HG03457 (cell line): ENCODE measurements at regions not wholly inside any gene's neighbourhood (a gene's known extent, or its start where the extent isn't known, plus 50 kb on each side); places are given as distances from the start of the nearest gene placed in this dataset.
"Not testable (repeated sequence)": the region's sequence is repeated elsewhere in the genome, so short reads cannot be mapped to it uniquely, and the experiment has no call there.

ENCODE experiments used
- ATAC-seq: cut with Tn5 transposase; IDR thresholded peaks from one replicate; pipeline ENCODE4 v1.9.1; 2021; ENCODE audit warnings: moderate number of reproducible peaks; ENCODE audit not compliant: unreplicated experiment

- ATAC-seq, result no peak
Measured at GRCh38 chr7:79664884-79665676, 211.6 kb upstream of the MAGI2 start.

- no peak for ATAC-seq
Measured at GRCh38 chr7:79658304-79658703, 204.8 kb upstream of the MAGI2 start.

- no peak for ATAC-seq
Measured at GRCh38 chr7:79653136-79653631, 199.7 kb upstream of the MAGI2 start.

GRCh38 chr7:79652619-79653018 is 199.2 kb upstream of the MAGI2 start:
- no peak for ATAC-seq

- ATAC-seq, result no peak
Measured at GRCh38 chr7:79647711-79648110, 194.2 kb upstream of the MAGI2 start.

- no peak for ATAC-seq
Measured at GRCh38 chr7:79646278-79646677, 192.8 kb upstream of the MAGI2 start.

GRCh38 chr7:79636849-79637248 is 183.4 kb upstream of the MAGI2 start:
- ATAC-seq, result no peak

GRCh38 chr7:79625921-79626320 is 172.5 kb upstream of the MAGI2 start:
- ATAC-seq, result not testable (repeated sequence)

- no peak for ATAC-seq
Measured at GRCh38 chr7:79624336-79624735, 170.9 kb upstream of the MAGI2 start.

- no peak for ATAC-seq
Measured at GRCh38 chr7:79622781-79623180, 169.3 kb upstream of the MAGI2 start.

GRCh38 chr7:79620291-79620690 is 166.8 kb upstream of the MAGI2 start:
- no peak for ATAC-seq

GRCh38 chr7:79619216-79619615 is 165.7 kb upstream of the MAGI2 start:
- no peak for ATAC-seq

- ATAC-seq, result no peak
Measured at GRCh38 chr7:79615871-79616640, 162.6 kb upstream of the MAGI2 start.

- ATAC-seq, result no peak
Measured at GRCh38 chr7:79615466-79615865, 162.0 kb upstream of the MAGI2 start.

GRCh38 chr7:79612903-79613302 is 159.4 kb upstream of the MAGI2 start:
- ATAC-seq, result no peak

- no peak for ATAC-seq
Measured at GRCh38 chr7:79612022-79612421, 158.6 kb upstream of the MAGI2 start.

- no peak for ATAC-seq
Measured at GRCh38 chr7:79610748-79611304, 157.4 kb upstream of the MAGI2 start.

- no peak for ATAC-seq
Measured at GRCh38 chr7:79610313-79610712, 156.8 kb upstream of the MAGI2 start.

- ATAC-seq, result no peak
Measured at GRCh38 chr7:79608005-79608404, 154.5 kb upstream of the MAGI2 start.

GRCh38 chr7:79604841-79605240 is 151.4 kb upstream of the MAGI2 start:
- no peak for ATAC-seq

- no peak for ATAC-seq
Measured at GRCh38 chr7:79598351-79598750, 144.9 kb upstream of the MAGI2 start.

- not testable (repeated sequence) for ATAC-seq
Measured at GRCh38 chr7:79594671-79595070, 141.2 kb upstream of the MAGI2 start.
